ENCODE measurements at regions not wholly inside any gene's neighbourhood (a gene's known extent, or its start where the extent isn't known, plus 50 kb on each side); places are given as distances from the start of the nearest gene placed in this dataset.

- TF ChIP-seq POLR2AphosphoS5 (IDR thresholded peaks at IDR 0.05) (no peak), EP300 (IDR thresholded peaks at IDR 0.05) (no peak), POLR2A (IDR thresholded peaks at IDR 0.05) (no peak)
- TF ChIP-seq, protein P1, sequence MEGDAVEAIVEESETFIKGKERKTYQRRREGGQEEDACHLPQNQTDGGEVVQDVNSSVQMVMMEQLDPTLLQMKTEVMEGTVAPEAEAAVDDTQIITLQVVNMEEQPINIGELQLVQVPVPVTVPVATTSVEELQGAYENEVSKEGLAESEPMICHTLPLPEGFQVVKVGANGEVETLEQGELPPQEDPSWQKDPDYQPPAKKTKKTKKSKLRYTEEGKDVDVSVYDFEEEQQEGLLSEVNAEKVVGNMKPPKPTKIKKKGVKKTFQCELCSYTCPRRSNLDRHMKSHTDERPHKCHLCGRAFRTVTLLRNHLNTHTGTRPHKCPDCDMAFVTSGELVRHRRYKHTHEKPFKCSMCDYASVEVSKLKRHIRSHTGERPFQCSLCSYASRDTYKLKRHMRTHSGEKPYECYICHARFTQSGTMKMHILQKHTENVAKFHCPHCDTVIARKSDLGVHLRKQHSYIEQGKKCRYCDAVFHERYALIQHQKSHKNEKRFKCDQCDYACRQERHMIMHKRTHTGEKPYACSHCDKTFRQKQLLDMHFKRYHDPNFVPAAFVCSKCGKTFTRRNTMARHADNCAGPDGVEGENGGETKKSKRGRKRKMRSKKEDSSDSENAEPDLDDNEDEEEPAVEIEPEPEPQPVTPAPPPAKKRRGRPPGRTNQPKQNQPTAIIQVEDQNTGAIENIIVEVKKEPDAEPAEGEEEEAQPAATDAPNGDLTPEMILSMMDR (IDR thresholded peaks at IDR 0.05) = no peak
- Histone ChIP-seq H3K27me3 (no peaks in the 10 kb centered on the region), H3K27ac (no peak overlapping the region), H3K9me3 (no peaks in the 10 kb centered on the region), H3K36me3 (no peaks in the 10 kb centered on the region), H3K4me1 (no peaks in the 10 kb centered on the region), H3K4me3 (no peak overlapping the region)
- ATAC-seq (ENCODE audit: low FRiP score in 2 of 2) (no peak), DNase-seq (no peak)
- WGBS, 2 donors = 60 to 82% methylated on average over 1 of the region's 1 CpG
Observed at GRCh38 chr11:80365980-80366379, 925.1 kb upstream of the TENM4 start.

- DNase-seq (no peak), ATAC-seq (ENCODE audit: low FRiP score in 2 of 2) (no peak)
- Histone ChIP-seq H3K4me3 (no peak overlapping the region), H3K9me3 (no peaks in the 10 kb centered on the region), H3K27ac (no peak overlapping the region), H3K36me3 (no peaks in the 10 kb centered on the region), H3K4me1 (no peaks in the 10 kb centered on the region), H3K27me3 (no peaks in the 10 kb centered on the region)
- TF ChIP-seq EP300 (IDR thresholded peaks at IDR 0.05) = no peak
- no peak for TF ChIP-seq POLR2AphosphoS5 (IDR thresholded peaks at IDR 0.05)
- WGBS, 2 donors = 72 to 75% methylated on average over 2 of the region's 2 CpGs
Observed at GRCh38 chr11:80365076-80365725, 924.4 kb upstream of the TENM4 start.

- TF ChIP-seq, protein P1 (IDR thresholded peaks at IDR 0.05) = no peak
- TF ChIP-seq EP300 (IDR thresholded peaks at IDR 0.05) (no peak), POLR2AphosphoS5 (IDR thresholded peaks at IDR 0.05) (no peak), POLR2A (IDR thresholded peaks at IDR 0.05) (no peak)
- ATAC-seq (ENCODE audit: low FRiP score in 2 of 2) (no peak), DNase-seq (no peak)
- Histone ChIP-seq H3K27me3 (no peaks in the 10 kb centered on the region), H3K27ac (no peak overlapping the region), H3K4me1 (no peaks in the 10 kb centered on the region), H3K4me3 (no peak overlapping the region), H3K9me3 (no peaks in the 10 kb centered on the region), H3K36me3 (no peaks in the 10 kb centered on the region)
- WGBS, 2 donors = 73 to 88% methylated on average over 9 of the region's 9 CpGs
Observed at GRCh38 chr11:80362563-80363340, 921.9 kb upstream of the TENM4 start.

GRCh38 chr11:80355251-80355650 is 914.4 kb upstream of the TENM4 start:
- no peak for DNase-seq
- Histone ChIP-seq H3K27me3 (no peaks in the 10 kb centered on the region), H3K4me1 (no peaks in the 10 kb centered on the region), H3K4me3 (no peak overlapping the region), H3K27ac (no peak overlapping the region), H3K36me3 (no peaks in the 10 kb centered on the region), H3K9me3 (no peaks in the 10 kb centered on the region)
- no peak for ATAC-seq (ENCODE audit: low FRiP score in 2 of 2)
- TF ChIP-seq EP300 (IDR thresholded peaks at IDR 0.05) = no peak
- WGBS, 2 donors = 63 to 80% methylated on average over 1 of the region's 1 CpG

GRCh38 chr11:80350541-80350940 is 909.7 kb upstream of the TENM4 start:
- no peak overlapping the region for H3K27ac ChIP-seq
- no peaks in the 10 kb centered on the region for H3K4me1 ChIP-seq
- no peaks in the 10 kb centered on the region for H3K9me3 ChIP-seq
- H3K36me3 ChIP-seq = no peaks in the 10 kb centered on the region
- no peak for TF ChIP-seq EP300 (IDR thresholded peaks at IDR 0.05)
- TF ChIP-seq POLR2A (IDR thresholded peaks at IDR 0.05) = no peak
- TF ChIP-seq, protein P1 (IDR thresholded peaks at IDR 0.05) = no peak
- no peak for TF ChIP-seq POLR2AphosphoS5 (IDR thresholded peaks at IDR 0.05)
- no peak overlapping the region for H3K4me3 ChIP-seq
- H3K27me3 ChIP-seq = no peaks in the 10 kb centered on the region
- no peak for ATAC-seq (ENCODE audit: low FRiP score in 2 of 2)
- 36 to 41% methylated on average over 3 of the region's 3 CpGs for WGBS, 2 donors
- no peak for DNase-seq

DNA sequence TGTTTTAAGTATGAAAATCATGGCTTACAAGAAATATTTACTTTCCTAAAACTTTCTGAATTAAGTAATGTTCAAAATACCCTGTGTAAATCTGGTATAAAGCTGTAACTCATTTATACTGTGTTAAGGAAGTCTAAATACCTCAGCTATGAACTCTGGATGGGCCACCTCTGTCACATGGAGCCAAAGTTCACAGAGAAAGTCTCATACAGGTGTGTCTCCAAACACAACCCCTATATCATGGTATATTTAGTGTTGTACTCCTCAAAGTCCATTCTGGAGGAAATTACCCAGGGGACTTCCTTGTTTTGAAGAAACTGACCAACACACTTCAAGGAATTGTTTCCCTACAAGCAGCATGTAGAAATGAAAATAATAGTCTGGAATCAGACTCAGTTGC is 909.2 kb upstream of the TENM4 start:
- Histone ChIP-seq H3K27ac (no peak overlapping the region), H3K4me3 (no peak overlapping the region), H3K9me3 (no peaks in the 10 kb centered on the region), H3K4me1 (no peaks in the 10 kb centered on the region), H3K36me3 (no peaks in the 10 kb centered on the region), H3K27me3 (no peaks in the 10 kb centered on the region)
- TF ChIP-seq POLR2A (IDR thresholded peaks at IDR 0.05) (no peak), POLR2AphosphoS5 (IDR thresholded peaks at IDR 0.05) (no peak), EP300 (IDR thresholded peaks at IDR 0.05) (no peak)
- TF ChIP-seq, protein P1 (IDR thresholded peaks at IDR 0.05) = no peak
- ATAC-seq (ENCODE audit: low FRiP score in 2 of 2) = no peak
- DNase-seq = no peak
